GM18505 (cell line): ENCODE measurements at regions not wholly inside any gene's neighbourhood (a gene's known extent, or its start where the extent isn't known, plus 50 kb on each side); places are given as distances from the start of the nearest gene placed in this dataset.

Experiments used
- ATAC-seq: cut with Tn5 transposase; IDR thresholded peaks from one replicate; pipeline ENCODE4 v1.9.1; 2021; ENCODE audit not compliant: unreplicated experiment
- POLR2A ChIP-seq: IDR thresholded peaks from 4 replicates; pipeline ENCODE4 v1.6.1; 2011; ENCODE audit warnings: borderline replicate concordance; ENCODE audit not compliant: insufficient read depth, insufficient read length; ENCODE audit errors: extremely low read depth

GRCh38 chr7:109745677-109746410 is 1176.2 kb downstream of the DNAJB9 start:
- no peak for TF ChIP-seq POLR2A
- no peak for ATAC-seq

GRCh38 chr7:109751241-109751640 is 1181.6 kb downstream of the DNAJB9 start:
- ATAC-seq, result no peak
- no peak for TF ChIP-seq POLR2A

- TF ChIP-seq POLR2A, result no peak
- no peak for ATAC-seq
Measured at GRCh38 chr7:109752068-109752467, 1182.4 kb downstream of the DNAJB9 start.

GRCh38 chr7:109757713-109758112 is 1188.0 kb downstream of the DNAJB9 start:
- no peak for TF ChIP-seq POLR2A
- no peak for ATAC-seq

- TF ChIP-seq POLR2A, result no peak
- ATAC-seq, result no peak
Measured at GRCh38 chr7:109763611-109764010, 1193.9 kb downstream of the DNAJB9 start.

- TF ChIP-seq POLR2A, result no peak
- ATAC-seq, result no peak
Measured at GRCh38 chr7:109772161-109772560, 1202.5 kb downstream of the DNAJB9 start.

GRCh38 chr7:109782806-109783205 is 1213.1 kb downstream of the DNAJB9 start:
- ATAC-seq, result no peak
- no peak for TF ChIP-seq POLR2A

- no peak for TF ChIP-seq POLR2A
- ATAC-seq, result no peak
Measured at GRCh38 chr7:109806548-109806947, 1236.9 kb downstream of the DNAJB9 start.

- no peak for ATAC-seq
- no peak for TF ChIP-seq POLR2A
Measured at GRCh38 chr7:109821156-109821555, 1251.5 kb downstream of the DNAJB9 start.

- ATAC-seq, result no peak
- TF ChIP-seq POLR2A, result no peak
Measured at GRCh38 chr7:109834851-109835250, 1256.1 kb upstream of the LRRN3 start.

GRCh38 chr7:109835577-109835976 is 1255.3 kb upstream of the LRRN3 start:
- no peak for TF ChIP-seq POLR2A

GRCh38 chr7:109836016-109836415 is 1254.9 kb upstream of the LRRN3 start:
- no peak for TF ChIP-seq POLR2A
- no peak for ATAC-seq

More at GRCh38 chr7:109835577-109835976, 1255.3 kb upstream of the LRRN3 start:
- ATAC-seq, result no peak

- no peak for ATAC-seq
Measured at GRCh38 chr7:109842386-109842785, 1248.5 kb upstream of the LRRN3 start.

GRCh38 chr7:109844362-109844761 is 1246.6 kb upstream of the LRRN3 start:
- ATAC-seq, result no peak
- TF ChIP-seq POLR2A, result no peak

More at GRCh38 chr7:109842386-109842785, 1248.5 kb upstream of the LRRN3 start:
- TF ChIP-seq POLR2A, result no peak
